HEK293T (cell line): ENCODE measurements at regions not wholly inside any gene's neighbourhood (a gene's known extent, or its start where the extent isn't known, plus 50 kb on each side); places are given as distances from the start of the nearest gene placed in this dataset.

Experiments used
- SP1 ChIP-seq: fragments of 450-650 bp; IDR thresholded peaks from 2 replicates; pipeline ENCODE4 v1.6.1; 2017
- SUZ12 ChIP-seq: fragments of 450-650 bp; IDR thresholded peaks from 2 replicates; pipeline ENCODE4 v1.6.1; 2016; ENCODE audit warnings: mild to moderate bottlenecking

DNA sequence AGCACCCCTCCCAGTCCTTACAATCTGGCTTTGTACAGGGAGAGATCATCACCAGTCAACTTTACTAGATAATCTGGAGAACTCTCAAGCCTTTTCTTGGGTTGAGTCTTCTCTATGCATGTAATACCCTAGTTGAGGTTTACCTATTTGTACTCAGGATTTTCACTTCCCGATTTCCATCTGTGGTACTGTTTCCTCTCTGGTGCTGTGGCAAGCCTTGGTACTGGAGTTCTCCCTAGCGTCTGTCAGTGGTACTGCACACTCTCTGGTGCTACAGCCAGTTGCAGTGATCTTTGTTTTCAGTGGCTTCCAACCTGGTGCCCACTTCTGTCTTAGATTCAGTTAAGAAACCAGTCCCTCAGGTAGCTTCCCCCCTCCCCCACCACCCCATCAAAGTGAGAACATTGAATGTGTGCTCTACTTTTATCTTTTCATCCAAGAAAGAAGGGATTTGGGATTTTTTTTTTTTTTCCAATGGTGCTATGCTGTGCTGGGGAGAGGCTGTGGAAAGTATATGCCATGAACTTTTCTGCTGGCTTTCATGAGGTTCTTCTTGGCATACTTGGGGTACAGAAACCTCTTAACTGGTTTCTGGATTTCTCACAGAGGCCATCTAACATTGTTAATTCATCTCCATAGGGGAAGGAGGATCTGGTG is 69.4 kb upstream of the EVL start:
- TF ChIP-seq SUZ12 = no peak
- no peak for TF ChIP-seq SP1
